C4-2B (cell line): ENCODE measurements at regions not wholly inside any gene's neighbourhood (a gene's known extent, or its start where the extent isn't known, plus 50 kb on each side); places are given as distances from the start of the nearest gene placed in this dataset.

ENCODE experiments used
- CTCF ChIP-seq: fragments of 450-650 bp; conservative IDR thresholded peaks from 2 replicates; pipeline ENCODE4 v1.5.1; 2017; ENCODE audit warnings: mild to moderate bottlenecking
- ZFX ChIP-seq: fragments of 450-650 bp; IDR thresholded peaks from 2 replicates; pipeline ENCODE4 v1.6.1; 2017

- TF ChIP-seq CTCF (no peak), ZFX (no peak)
These were observed 126.5 kb downstream of the CASP12 start for GRCh38 chr11:104771763-104772162.
